HG02623 (cell line): ENCODE measurements at regions not wholly inside any gene's neighbourhood (a gene's known extent, or its start where the extent isn't known, plus 50 kb on each side); places are given as distances from the start of the nearest gene placed in this dataset.
"Not testable (repeated sequence)": the region's sequence is repeated elsewhere in the genome, so short reads cannot be mapped to it uniquely, and the experiment has no call there.

ENCODE experiments used
- ATAC-seq: cut with Tn5 transposase; IDR thresholded peaks from one replicate; pipeline ENCODE4 v1.9.1; 2021; ENCODE audit warnings: moderate library complexity; ENCODE audit not compliant: unreplicated experiment

- ATAC-seq = no peak
Observed at GRCh38 chr18:41073372-41073954, 881.6 kb upstream of the PIK3C3 start.

- no peak for ATAC-seq
Observed at GRCh38 chr18:41072946-41073345, 882.1 kb upstream of the PIK3C3 start.

- no peak for ATAC-seq
Observed at GRCh38 chr18:41071826-41072225, 883.2 kb upstream of the PIK3C3 start.

DNA sequence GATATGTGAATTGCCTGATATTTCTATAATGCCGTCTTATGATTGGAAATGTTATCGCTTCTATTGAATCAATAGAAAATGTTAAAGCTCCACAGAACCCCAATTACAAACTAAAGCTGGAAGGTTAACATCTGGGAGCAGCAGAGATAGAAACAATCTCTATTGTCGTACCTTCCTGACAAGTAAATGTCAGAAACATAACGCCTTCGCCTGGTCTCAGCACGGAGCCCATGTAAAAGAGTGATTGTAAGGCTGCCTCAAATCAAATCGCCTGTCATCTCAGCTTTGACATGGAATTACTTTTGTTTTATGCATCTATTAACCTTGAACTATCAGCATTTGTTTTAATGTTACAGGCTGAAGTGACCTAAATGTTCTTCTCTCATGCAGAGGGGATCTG lies 885.9 kb upstream of the PIK3C3 start:
- ATAC-seq = no peak

GRCh38 chr18:41064916-41065315 lies 890.1 kb upstream of the PIK3C3 start:
- ATAC-seq = no peak

- no peak for ATAC-seq
Observed at GRCh38 chr18:41060967-41061366, 894.1 kb upstream of the PIK3C3 start.

DNA sequence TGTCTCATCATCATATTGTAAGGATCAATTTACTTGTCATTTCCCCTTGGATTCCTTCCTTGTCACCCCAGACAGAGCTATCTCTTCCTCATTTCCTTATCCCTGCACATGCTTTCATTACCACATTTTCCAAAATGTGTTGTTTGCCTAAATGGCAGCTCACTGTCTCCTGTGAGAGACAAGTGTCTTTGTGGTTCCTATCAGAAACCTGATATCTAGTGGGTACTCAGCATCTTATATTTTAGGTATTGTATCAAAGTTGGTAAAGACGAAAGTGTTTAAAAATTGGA lies 896.0 kb upstream of the PIK3C3 start:
- ATAC-seq = no peak

DNA sequence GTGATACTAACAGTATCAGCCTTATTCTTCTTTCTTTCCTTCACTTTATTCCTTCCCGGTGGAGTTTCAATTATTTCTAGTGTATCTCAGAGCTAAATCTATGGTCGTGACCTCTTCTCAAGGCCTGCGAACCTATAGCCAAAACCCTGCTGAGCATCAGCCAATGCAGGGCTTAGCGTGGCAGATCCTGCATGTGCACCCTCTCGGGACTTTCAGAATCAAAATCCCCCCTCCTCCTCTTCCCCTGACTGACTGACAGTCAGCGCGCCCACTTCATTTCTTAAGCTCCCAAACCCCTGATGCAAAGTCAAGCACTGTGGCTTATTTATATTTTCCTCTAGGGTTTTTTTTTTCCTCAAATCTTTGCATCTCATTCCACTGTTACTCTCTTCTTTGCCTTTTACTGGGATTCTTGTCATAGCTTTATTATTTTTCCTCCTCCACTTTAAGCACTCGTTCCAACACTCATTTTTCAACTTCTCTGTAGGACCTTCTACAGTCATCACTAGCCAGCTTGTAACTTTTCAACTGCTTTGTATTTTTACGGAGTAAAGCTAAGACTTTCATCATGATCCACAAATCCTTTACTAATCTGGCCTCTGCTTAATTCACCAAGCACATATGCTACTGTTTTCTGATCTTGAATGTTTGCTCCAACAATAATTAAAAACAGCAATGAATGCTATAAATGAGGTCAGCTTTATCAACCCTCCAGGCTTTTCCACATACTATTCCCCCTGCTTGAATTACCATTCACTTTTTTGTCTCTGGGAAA lies 896.5 kb upstream of the PIK3C3 start:
- ATAC-seq = no peak

DNA sequence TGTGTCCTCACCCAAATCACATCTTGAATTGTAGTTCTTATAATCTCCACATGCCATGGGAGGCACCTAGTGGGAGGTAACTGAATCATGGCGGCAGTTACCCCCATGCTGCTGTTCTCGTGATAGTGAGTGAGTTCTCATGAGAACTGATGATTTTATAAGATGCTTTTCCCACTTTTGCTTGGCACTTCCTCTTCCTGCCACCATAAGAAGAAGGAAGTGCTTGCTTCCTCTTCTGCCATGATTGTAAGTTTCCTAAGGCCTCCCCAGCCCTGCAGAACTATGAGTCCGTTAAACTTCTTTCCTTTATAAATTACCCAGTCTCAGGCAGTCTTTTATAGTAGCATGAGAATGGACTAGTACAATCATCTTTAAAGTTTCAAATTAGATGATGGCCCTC lies 902.4 kb upstream of the PIK3C3 start:
- ATAC-seq = no peak

GRCh38 chr18:41046250-41046649 lies 908.8 kb upstream of the PIK3C3 start:
- ATAC-seq = not testable (repeated sequence)

GRCh38 chr18:41043876-41044275 lies 911.2 kb upstream of the PIK3C3 start:
- no peak for ATAC-seq

- no peak for ATAC-seq
Observed at GRCh38 chr18:41042866-41043265, 912.2 kb upstream of the PIK3C3 start.

- no peak for ATAC-seq
Observed at GRCh38 chr18:41038071-41038470, 917.0 kb upstream of the PIK3C3 start.

- no peak for ATAC-seq
Observed at GRCh38 chr18:41036346-41036745, 918.7 kb upstream of the PIK3C3 start.

GRCh38 chr18:41034413-41034812 lies 920.6 kb upstream of the PIK3C3 start:
- ATAC-seq = no peak

DNA sequence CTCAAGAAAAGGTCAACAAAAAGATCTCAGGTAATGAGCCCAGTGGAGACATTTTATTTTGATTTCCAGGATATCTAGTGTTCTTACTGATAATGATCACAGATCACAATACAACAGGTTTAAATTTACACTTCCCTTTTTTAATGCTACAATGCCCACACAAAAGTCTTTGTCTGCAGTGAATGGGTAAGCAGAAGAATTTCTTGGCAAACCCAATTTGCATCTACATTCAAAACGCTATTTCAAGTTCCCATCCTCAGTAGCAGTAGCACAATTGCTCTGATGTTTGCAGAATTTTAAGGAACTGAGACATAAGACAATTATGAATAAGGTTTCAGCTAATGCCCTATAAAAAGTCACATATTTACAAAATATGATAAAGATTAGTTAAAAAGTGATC lies 929.4 kb upstream of the PIK3C3 start:
- ATAC-seq = peak; percentile 53

GRCh38 chr18:41024792-41025191 lies 930.2 kb upstream of the PIK3C3 start:
- ATAC-seq = no peak

GRCh38 chr18:41022484-41022883 lies 932.5 kb upstream of the PIK3C3 start:
- no peak for ATAC-seq

DNA sequence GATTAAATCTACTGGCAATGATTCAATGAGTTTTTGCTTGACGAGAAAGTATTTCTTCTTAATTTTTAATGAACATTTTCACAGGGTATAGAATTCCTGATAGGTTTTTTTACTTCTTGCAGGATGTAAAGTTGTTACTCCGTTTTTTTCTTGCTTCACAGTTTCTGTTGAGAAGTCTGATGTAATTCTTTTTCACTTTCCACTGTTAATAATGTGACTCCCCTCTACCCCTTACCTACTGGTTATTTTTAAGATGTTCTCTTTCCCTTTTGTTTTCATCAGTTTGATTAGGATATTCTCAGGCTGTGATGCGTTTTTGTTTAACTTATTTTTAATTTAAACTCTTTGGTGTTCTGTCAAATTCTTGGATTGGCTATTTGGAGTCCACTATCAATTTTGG lies 933.9 kb upstream of the PIK3C3 start:
- ATAC-seq = no peak

DNA sequence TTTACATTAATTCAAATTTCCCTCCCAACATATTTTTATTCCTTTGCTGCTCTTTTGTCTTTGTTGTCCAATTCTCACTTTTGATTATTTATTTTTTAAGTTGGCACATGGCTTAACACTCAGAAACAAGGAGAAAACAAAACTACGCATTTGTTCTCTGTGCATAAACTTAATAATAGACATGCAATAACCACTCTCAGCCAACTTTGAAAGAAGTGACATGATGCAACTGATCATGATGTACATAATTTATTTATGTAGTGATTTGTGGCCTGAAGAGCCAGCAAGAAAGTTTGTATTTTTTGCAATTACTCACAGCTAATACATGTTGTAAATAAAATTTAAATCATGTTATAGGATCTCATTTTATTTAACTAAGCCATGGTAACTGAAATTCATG lies 942.8 kb upstream of the PIK3C3 start:
- ATAC-seq = no peak

DNA sequence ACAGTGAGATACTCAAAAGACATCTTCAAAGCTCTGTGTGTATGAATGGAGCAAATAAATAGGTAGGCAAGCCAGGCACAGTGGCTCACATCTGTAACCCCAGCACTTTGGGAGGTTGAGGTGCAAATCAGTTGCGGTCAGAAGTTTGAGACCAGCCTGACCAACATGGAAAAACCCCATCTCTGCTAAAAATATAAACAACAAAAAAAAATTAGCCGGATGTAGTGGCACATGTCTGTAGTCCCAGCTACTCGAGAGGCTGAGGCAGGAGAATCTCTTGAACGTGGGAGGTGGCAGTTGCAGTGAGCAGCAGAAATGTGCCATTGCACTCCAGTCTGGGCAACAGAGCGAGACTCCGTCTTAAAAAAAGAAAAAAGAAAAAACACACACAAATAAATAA lies 945.1 kb upstream of the PIK3C3 start:
- no peak for ATAC-seq

DNA sequence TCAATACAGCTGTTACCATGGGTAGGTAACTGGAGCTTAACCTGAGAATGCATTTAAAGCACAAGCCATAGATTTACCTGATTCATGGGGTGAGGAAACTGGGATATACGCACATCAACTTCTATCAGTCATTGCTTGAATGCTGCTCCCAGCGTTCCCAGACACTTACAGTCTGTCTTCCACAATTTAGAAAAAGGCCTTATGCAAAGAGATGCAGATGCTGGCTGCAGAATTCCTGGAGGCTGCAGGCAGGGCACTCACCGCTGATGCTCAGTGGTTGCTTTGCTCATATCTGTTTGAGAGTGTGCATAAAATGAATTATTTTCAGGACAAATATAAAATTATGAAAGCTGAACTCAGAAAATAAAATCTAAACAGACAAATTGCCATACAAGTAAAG lies 950.7 kb upstream of the PIK3C3 start:
- ATAC-seq = no peak

DNA sequence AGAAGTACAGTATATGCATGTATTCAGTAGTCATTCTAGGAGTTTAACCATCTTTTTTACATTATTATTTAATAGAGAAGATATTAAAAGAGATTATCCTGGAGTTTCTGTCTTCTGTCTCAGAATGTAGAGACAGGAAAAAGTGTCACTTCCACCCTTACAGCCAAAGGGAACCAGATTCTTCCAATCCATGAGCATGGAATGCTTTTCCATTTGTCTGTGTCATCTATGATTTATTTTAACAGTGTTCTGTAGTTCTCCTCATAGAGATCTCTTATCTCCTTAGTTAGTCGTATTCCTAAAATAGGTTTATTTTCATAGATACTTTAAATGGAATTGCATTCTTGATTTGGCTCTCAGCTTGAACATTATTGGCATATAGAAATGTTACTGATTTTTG lies 959.5 kb upstream of the PIK3C3 start:
- ATAC-seq = no peak
